ENCODE measurements at regions not wholly inside any gene's neighbourhood (a gene's known extent, or its start where the extent isn't known, plus 50 kb on each side); places are given as distances from the start of the nearest gene placed in this dataset.

DNA sequence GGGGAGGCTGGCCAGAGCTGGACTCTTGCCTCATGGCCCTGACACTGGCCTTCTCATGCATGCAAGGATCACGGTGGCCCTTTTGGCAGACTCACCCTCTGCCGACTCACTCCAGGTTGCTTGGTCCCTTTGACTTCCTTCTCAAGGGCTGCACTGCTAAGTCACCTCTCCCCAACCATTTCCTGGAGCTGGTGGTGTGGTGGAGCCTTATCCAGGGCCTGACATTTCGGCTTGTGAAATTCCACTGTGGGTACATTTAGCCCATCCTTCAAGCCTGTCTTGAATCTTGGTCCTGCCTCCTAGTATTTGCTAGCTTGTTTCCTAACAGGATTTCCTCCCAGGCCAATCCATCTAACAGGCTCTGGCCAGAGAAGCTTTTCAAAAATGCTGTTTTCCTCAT is 52.6 kb upstream of the JUN start:
- no peak for TF ChIP-seq CTCF (IDR thresholded peaks at IDR 0.05)
- DNase-seq (no peak), ATAC-seq (peak; percentile 66)
- Histone ChIP-seq H3K27me3 (no peaks in the 10 kb centered on the region), H3K36me3 (no peaks in the 10 kb centered on the region), H3K27ac (peak overlapping the region; percentile 37), H3K4me1 (no peaks in the 10 kb centered on the region), H3K9me3 (no peaks in the 10 kb centered on the region), H3K4me3 (no peak overlapping the region)
- intact Hi-C loops (cut with DNase I): no loop called here

- intact Hi-C loops (cut with DNase I): no loop called here
- ATAC-seq (no peak), DNase-seq (no peak)
- H3K36me3 ChIP-seq: no peaks in the 10 kb centered on the region
- no peak for TF ChIP-seq CTCF (IDR thresholded peaks at IDR 0.05)
- no peaks in the 10 kb centered on the region for H3K9me3 ChIP-seq
- H3K27me3 ChIP-seq: no peaks in the 10 kb centered on the region
- H3K4me1 ChIP-seq: no peaks in the 10 kb centered on the region
- H3K27ac ChIP-seq: no peak overlapping the region
- H3K4me3 ChIP-seq: no peak overlapping the region
These were observed 54.0 kb upstream of the JUN start for GRCh38 chr1:58837886-58838285.

DNA sequence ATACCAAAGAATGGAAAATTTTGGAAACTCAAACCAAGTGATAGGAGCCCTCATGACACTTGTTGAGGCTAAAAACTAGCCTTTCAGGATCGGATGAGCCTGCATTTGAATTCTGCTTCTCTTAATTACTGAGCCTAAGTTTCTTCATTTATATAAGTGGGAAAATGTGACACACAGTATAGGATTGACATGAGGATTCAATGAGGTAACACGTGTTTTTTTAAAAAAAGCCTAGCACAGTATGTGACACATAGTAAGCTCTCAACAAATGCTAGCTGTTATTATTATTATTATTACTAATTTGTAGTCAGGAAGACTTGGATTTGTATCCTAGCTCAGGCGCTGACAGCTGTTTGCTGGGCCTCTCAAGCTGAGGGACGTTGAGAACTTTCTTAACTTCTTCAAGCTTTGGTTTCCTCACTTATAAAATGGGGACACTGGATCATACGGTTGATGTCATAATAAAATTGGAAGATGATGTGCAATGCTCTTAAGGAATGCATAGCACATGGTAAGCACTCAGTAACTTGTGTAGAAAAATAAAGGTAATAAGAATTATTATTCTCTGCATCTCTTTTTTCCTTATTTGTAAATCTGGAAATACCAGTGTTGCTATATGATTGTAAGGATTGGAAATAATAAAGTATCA is 55.4 kb upstream of the JUN start:
- Histone ChIP-seq H3K27ac (no peak overlapping the region), H3K9me3 (no peaks in the 10 kb centered on the region), H3K4me3 (no peak overlapping the region), H3K27me3 (no peaks in the 10 kb centered on the region), H3K4me1 (no peaks in the 10 kb centered on the region), H3K36me3 (no peaks in the 10 kb centered on the region)
- DNase-seq (no peak), ATAC-seq (no peak)
- TF ChIP-seq CTCF (IDR thresholded peaks at IDR 0.05): no peak
- intact Hi-C loops (cut with DNase I): no loop called here

DNA sequence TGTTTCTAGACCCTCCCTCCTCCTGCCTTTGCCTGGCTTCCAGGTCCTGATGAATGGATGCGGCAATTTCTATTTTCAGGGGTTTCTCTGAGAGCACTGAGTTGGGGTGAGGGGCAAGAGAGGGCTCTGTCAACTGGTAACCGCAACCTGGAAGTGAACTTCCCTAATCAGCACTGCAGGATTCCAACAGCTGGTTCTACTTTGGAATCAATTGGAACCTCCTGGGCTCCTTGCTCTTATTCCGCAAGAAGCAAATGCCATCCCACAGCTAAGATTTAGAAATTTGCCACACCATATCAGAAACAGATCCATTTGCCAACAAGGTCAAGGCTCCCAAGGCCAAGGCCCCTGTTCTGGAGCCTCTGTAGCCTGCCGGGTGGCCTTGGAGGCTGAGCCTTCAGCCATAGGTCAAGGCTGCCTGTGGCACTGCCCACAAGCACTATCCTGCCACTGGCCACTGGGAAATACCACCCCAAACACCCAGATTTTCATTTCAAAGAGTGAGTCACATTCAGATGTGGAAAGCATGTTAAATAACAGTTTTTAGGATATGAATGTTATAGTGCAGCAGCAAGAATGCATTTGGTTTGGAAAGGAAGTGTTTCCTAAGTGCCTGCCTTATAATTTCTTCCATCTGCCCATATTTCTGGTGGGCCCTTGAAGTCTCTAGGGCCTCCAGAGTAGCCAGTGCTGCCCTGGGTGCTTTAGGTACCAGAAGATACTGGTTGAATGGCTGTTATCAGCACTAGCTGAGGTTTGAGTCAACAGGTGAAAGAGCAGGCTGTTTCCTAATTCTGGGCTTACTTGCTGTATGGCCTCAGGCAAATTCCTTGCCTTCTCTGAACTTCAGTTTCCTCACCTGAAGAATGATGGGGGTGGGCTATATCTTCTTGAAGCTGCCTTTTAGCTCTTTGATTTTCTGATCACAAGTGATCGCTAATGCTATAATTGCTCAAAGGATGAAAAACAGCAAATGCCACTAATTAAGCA is 56.3 kb upstream of the JUN start:
- ATAC-seq (no peak), DNase-seq (no peak)
- H3K4me3 ChIP-seq: no peak overlapping the region
- no peaks in the 10 kb centered on the region for H3K27me3 ChIP-seq
- TF ChIP-seq CTCF (IDR thresholded peaks at IDR 0.05): no peak
- H3K36me3 ChIP-seq: no peaks in the 10 kb centered on the region
- H3K9me3 ChIP-seq: no peaks in the 10 kb centered on the region
- intact Hi-C loops (cut with DNase I): no loop called here
- H3K27ac ChIP-seq: no peak overlapping the region
- H3K4me1 ChIP-seq: no peaks in the 10 kb centered on the region

- intact Hi-C loops (cut with DNase I): no loop called here
- Histone ChIP-seq H3K4me1 (no peaks in the 10 kb centered on the region), H3K27me3 (no peaks in the 10 kb centered on the region), H3K27ac (no peak overlapping the region), H3K4me3 (no peak overlapping the region), H3K36me3 (no peaks in the 10 kb centered on the region), H3K9me3 (no peaks in the 10 kb centered on the region)
- ATAC-seq (peak; percentile 91), DNase-seq (no peak)
- TF ChIP-seq CTCF (IDR thresholded peaks at IDR 0.05): peak; percentile 56
These were observed 57.6 kb upstream of the JUN start for GRCh38 chr1:58841455-58841854.
